GM12891 (cell line): ENCODE measurements at regions not wholly inside any gene's neighbourhood (a gene's known extent, or its start where the extent isn't known, plus 50 kb on each side); places are given as distances from the start of the nearest gene placed in this dataset.

ENCODE experiments used
- POLR2A ChIP-seq: IDR thresholded peaks from 2 replicates; pipeline ENCODE4 v1.6.1; 2011; ENCODE audit warnings: low read depth, low read length, control low read depth
- POU2F2 ChIP-seq: IDR thresholded peaks from 2 replicates; pipeline ENCODE4 v1.6.1; 2011; ENCODE audit warnings: low read depth, mild to moderate bottlenecking, control low read depth, low read length, moderate library complexity
- TAF1 ChIP-seq: IDR thresholded peaks from 2 replicates; pipeline ENCODE4 v1.6.1; 2011; ENCODE audit warnings: low read depth, low read length, control low read depth

GRCh38 chr5:87877023-87877422 is 391.6 kb downstream of the TMEM161B start:
- TF ChIP-seq POLR2A (no peak), TAF1 (no peak), POU2F2 (no peak)
